ENCODE measurements at regions not wholly inside any gene's neighbourhood (a gene's known extent, or its start where the extent isn't known, plus 50 kb on each side); places are given as distances from the start of the nearest gene placed in this dataset.

DNA sequence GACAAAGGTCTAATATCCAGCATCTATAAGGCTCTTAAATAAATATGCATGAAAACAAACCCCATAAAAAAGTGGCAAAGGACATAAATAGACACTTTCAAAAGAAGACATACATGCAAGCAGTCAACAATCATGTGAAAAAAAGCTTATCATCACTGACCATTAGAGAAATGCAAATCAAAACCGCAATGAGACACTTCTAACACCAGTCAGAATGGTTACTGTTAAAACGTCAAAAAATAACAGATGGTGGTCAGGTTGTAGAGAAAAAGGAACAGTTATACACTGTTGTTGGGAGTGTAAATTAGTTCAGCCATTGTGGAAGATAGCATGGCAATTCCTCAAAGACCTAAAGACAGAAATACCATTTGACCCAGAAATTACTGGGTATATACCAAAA is 440.7 kb upstream of the KCNMB2 start:
- no peak overlapping the region for H3K4me3 ChIP-seq (ENCODE audit: low read depth, low read length)
- TF ChIP-seq, protein P1, sequence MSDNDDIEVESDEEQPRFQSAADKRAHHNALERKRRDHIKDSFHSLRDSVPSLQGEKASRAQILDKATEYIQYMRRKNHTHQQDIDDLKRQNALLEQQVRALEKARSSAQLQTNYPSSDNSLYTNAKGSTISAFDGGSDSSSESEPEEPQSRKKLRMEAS (IDR thresholded peaks at IDR 0.05; ENCODE audit: low read depth, low read length) = no peak
- TF ChIP-seq POLR2A (IDR thresholded peaks at IDR 0.05; ENCODE audit: extremely low read depth, insufficient read length) (no peak), MYC (IDR thresholded peaks at IDR 0.05; ENCODE audit: low read depth, low read length) (no peak)
- TF ChIP-seq, protein P2, sequence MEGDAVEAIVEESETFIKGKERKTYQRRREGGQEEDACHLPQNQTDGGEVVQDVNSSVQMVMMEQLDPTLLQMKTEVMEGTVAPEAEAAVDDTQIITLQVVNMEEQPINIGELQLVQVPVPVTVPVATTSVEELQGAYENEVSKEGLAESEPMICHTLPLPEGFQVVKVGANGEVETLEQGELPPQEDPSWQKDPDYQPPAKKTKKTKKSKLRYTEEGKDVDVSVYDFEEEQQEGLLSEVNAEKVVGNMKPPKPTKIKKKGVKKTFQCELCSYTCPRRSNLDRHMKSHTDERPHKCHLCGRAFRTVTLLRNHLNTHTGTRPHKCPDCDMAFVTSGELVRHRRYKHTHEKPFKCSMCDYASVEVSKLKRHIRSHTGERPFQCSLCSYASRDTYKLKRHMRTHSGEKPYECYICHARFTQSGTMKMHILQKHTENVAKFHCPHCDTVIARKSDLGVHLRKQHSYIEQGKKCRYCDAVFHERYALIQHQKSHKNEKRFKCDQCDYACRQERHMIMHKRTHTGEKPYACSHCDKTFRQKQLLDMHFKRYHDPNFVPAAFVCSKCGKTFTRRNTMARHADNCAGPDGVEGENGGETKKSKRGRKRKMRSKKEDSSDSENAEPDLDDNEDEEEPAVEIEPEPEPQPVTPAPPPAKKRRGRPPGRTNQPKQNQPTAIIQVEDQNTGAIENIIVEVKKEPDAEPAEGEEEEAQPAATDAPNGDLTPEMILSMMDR (IDR thresholded peaks at IDR 0.05; ENCODE audit: low read depth, low read length) = no peak
- DNase-seq (ENCODE audit: low read depth) = no peak

DNA sequence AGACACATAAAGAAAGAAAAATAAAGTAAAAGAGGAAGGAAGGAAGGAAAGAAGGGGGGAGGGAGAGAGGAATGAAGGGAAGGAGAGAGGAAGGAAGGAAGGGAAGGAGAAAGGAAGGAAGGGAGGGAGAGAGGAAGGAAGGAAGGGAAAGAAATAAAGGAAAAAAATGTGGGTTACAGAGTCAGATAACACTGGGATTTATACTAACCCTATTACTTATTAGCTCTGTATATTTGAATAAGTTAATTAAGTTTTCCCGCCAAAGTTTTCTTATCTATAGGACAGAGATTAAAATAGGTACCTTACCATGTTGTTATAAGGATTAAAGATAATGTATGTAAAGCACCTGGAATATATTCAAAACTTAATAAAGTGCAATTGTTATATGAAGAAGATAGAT is 439.3 kb upstream of the KCNMB2 start:
- TF ChIP-seq, protein P2 (IDR thresholded peaks at IDR 0.05; ENCODE audit: low read depth, low read length) = no peak
- no peak for TF ChIP-seq MYC (IDR thresholded peaks at IDR 0.05; ENCODE audit: low read depth, low read length)
- TF ChIP-seq, protein P1 (IDR thresholded peaks at IDR 0.05; ENCODE audit: low read depth, low read length) = no peak
- TF ChIP-seq POLR2A (IDR thresholded peaks at IDR 0.05; ENCODE audit: extremely low read depth, insufficient read length) = no peak
- DNase-seq (ENCODE audit: low read depth) = no peak
- no peak overlapping the region for H3K4me3 ChIP-seq (ENCODE audit: low read depth, low read length)

DNA sequence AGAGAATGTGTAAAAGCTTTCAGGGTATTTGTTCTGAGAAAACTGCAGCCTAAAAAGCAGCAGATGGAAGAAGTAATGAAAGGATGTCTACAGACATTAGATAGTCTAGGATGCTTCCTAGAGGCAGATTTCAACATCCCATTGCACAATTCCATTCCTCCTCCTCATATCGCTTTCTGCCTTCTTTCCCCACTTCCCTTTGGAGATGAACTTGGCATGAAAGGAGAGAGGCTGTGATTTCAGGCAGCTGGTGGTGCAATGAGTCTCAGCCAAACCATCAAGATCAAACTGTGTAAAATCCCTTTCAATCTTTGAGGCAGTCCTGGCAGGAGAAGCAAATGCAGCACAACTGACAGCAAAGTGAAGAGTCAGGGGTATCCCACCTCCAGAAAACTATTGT is 438.7 kb upstream of the KCNMB2 start:
- DNase-seq (ENCODE audit: low read depth) = peak; percentile 4
- TF ChIP-seq, protein P1 (IDR thresholded peaks at IDR 0.05; ENCODE audit: low read depth, low read length) = no peak
- TF ChIP-seq, protein P2 (IDR thresholded peaks at IDR 0.05; ENCODE audit: low read depth, low read length) = no peak
- no peak overlapping the region for H3K4me3 ChIP-seq (ENCODE audit: low read depth, low read length)

DNA sequence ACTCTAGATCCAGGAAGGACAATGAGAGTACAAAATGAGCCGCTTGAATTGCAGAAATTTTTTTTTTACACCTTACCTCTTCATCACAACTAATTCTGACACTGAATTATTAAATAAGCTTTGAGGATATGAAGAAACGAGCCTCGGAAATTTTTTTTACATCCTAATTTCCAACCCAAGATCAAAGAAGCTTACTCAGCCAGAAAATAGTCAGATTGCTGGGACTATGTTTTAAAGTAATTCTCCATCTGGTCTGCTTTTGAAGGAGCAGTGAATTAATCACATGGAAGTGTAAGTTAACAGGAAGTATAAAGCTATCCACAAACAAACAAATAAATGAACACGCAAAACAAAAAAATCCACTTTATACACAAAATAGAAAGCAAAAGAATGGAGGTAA is 437.0 kb upstream of the KCNMB2 start:
- TF ChIP-seq, protein P1 (IDR thresholded peaks at IDR 0.05; ENCODE audit: low read depth, low read length) = no peak
- TF ChIP-seq, protein P2 (IDR thresholded peaks at IDR 0.05; ENCODE audit: low read depth, low read length) = no peak
- TF ChIP-seq POLR2A (IDR thresholded peaks at IDR 0.05; ENCODE audit: extremely low read depth, insufficient read length) (no peak), MYC (IDR thresholded peaks at IDR 0.05; ENCODE audit: low read depth, low read length) (no peak)
- H3K4me3 ChIP-seq (ENCODE audit: low read depth, low read length) = no peak overlapping the region
- no peak for DNase-seq (ENCODE audit: low read depth)

DNA sequence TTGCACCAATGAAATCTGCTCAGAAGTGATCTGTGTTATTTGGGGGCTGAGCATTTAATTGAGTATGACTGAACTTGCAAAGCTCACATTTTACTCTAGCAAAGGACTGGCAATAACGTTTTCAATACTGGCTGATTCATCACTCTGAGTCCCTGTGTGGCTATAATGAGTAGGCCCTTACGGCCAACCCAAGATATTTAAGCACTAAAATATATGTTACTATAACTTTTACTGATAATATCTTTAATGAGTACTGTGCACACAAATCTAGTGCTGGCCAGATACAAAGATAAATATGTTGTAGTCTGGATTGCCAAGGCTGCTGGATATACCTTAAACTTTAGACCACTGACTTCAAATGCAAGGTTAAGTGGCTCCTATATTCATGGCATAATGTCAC is 436.4 kb upstream of the KCNMB2 start:
- no peak overlapping the region for H3K4me3 ChIP-seq (ENCODE audit: low read depth, low read length)
- DNase-seq (ENCODE audit: low read depth) = no peak
- TF ChIP-seq, protein P1 (IDR thresholded peaks at IDR 0.05; ENCODE audit: low read depth, low read length) = no peak
- TF ChIP-seq MYC (IDR thresholded peaks at IDR 0.05; ENCODE audit: low read depth, low read length) (no peak), POLR2A (IDR thresholded peaks at IDR 0.05; ENCODE audit: extremely low read depth, insufficient read length) (no peak)
- TF ChIP-seq, protein P2 (IDR thresholded peaks at IDR 0.05; ENCODE audit: low read depth, low read length) = no peak

DNA sequence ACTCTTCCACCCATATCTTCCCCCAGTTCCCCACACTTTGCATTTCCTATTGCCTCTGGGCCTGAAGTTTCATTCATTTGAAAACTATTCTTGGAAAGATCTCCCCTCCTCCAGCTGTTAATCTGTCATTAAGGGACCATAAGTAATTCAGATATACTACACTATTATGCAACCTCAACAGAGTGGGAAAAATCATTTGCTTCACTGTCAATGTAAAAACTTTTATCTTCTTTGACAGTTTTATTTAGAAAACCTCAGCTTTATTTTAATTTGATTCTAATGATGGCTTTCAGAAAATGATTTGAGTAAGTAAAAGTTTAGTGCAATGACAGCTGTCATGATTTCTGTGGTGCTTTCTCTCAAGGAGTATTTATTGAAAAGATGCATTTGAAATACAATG is 435.3 kb upstream of the KCNMB2 start:
- no peak for DNase-seq (ENCODE audit: low read depth)
- no peak overlapping the region for H3K4me3 ChIP-seq (ENCODE audit: low read depth, low read length)
- TF ChIP-seq, protein P2 (IDR thresholded peaks at IDR 0.05; ENCODE audit: low read depth, low read length) = no peak
- TF ChIP-seq, protein P1 (IDR thresholded peaks at IDR 0.05; ENCODE audit: low read depth, low read length) = no peak
- TF ChIP-seq POLR2A (IDR thresholded peaks at IDR 0.05; ENCODE audit: extremely low read depth, insufficient read length) = no peak
- no peak for TF ChIP-seq MYC (IDR thresholded peaks at IDR 0.05; ENCODE audit: low read depth, low read length)
